NOMO-1 treated with DMSO at 0.1 percent for 48 hours (cell line): ENCODE measurements at regions not wholly inside any gene's neighbourhood (a gene's known extent, or its start where the extent isn't known, plus 50 kb on each side); places are given as distances from the start of the nearest gene placed in this dataset.
"Not testable (repeated sequence)": the region's sequence is repeated elsewhere in the genome, so short reads cannot be mapped to it uniquely, and the experiment has no call there.

Experiments
- DNase-seq: peaks from one replicate; lab custom pipeline; 2025; ENCODE audit not compliant: unreplicated experiment; lab: John Stamatoyannopoulos, UW

DNA sequence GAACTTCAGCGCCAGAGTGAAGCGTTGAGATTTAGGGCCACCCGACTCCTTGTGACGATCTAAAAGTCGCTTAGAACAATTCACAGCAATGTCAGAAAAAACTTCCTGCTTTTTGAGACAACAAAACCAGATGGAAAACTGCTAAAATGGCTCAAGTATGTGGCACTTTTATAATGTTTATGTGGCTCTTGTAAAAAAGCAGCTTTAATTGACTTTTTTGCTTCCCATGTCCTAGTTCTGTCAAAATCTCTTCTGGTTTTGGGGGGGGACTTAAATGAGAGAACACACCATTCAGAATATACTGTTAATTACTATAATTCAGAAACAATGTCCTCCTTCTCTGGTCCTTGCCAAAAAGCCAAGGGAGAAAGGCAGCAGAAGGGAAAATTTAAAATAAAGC lies 154.7 kb upstream of the LSM14A start:
- DNase-seq, result no peak

- DNase-seq, result no peak
These were observed 153.8 kb upstream of the LSM14A start for GRCh38 chr19:34018546-34018945.

GRCh38 chr19:34023381-34023780 lies 148.9 kb upstream of the LSM14A start:
- DNase-seq, result no peak

DNA sequence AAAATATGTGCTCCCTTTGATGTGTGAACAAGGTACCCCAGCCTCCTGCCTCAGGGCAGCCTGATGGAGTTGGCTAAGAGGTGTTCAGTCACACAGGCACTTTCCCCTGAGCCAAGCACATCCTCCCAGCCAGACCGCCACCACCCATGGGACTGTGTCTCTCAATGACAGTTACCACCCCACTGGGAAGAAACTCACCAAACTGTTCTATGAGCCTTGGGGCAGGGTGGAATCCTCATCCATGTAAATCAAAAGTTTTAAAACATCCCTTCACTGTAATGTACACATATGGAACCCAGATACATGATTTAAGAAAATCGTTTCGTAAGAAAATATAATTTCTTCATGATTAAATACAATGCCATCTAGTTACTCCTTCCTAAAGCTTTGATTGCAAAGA lies 138.4 kb upstream of the LSM14A start:
- DNase-seq, result no peak

DNA sequence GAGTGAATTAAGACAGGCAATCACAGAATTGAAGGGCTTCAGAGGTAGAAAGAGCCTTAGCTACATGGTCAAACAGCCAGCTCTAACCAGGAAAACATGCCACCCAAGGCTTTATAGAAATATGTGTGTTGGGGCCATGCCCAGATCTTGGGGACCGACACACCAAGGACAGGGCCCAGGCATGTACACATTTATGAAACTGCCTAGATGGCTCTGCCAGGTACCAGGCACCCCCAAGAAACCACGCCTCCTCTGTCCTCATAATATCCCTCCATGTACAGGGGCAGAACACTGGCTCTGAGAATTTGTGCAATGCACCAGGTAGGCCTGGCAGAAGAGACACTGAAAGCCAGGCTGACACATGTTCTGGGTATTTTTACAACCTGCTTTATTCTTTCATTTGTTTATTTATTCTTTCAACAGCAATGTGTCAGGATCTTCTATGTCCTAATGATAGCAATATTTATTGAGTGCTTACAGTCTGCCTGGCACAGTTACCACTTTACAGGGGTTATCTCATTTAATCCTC lies 137.9 kb upstream of the LSM14A start:
- no peak for DNase-seq

DNA sequence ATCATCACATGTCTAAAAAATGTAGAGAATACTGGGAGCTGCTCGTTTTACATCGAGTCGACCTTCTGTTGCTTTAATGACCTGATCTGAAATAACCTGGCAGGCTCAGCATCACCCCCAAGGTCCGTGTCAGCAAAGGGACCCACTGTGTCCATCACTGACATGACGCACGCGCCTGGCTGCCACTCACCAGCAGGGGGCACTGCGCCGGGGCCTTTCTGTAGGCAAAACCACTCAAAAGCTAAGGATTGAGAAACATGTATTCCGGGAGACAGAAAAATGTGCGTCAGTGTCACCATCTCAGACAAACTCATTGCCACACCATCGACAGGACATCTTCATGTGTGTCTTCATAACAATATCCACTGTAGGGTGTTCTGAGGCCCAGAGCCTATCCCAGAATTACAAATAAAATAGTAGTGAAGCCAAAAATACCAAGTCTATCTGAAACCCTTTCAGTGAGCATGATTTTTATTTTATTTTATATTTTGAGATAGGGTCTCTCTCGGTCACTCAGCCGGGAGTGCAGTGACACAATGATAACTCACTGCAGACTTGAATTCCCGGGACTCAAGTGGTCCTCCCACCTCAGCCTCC lies 130.3 kb upstream of the LSM14A start:
- peak; percentile 54 for DNase-seq

- DNase-seq, result no peak
These were observed 128.3 kb upstream of the LSM14A start for GRCh38 chr19:34044021-34044420.

DNA sequence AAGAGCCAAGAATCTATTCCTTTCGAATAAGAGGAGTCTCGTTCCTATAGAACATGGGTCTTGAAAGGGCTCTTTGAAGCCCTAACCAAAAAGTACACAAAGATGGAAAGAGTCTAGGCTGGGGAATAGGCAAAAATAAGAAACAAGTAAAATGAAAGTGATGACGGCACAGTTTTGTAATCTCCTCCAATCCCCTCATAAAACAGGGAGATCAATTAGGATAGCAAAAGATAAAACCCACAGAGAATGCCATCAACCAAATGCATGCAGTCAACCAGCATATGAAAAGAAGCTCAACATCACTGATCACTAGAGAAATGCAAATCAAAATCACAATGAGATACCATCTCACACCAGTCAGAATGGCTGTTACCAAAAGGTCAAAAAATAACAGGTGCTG lies 122.4 kb upstream of the LSM14A start:
- DNase-seq, result no peak

DNA sequence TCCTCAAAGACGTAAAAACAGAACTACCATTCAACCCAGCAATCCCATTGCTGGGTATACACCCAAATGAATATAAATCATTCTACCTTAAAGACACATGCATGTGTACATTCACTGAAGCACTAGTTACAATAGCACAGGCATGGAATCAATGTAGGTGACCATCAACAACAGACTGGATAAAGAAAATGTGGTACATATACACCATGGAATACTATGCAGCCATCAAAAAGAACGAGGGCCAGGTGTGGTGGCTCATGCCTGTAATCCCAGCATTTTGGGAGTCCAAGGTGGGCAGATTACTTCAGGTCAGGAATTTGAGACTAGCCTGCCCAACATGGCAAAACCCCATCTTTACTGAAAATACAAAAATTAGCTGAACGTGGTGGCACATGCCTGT lies 121.9 kb upstream of the LSM14A start:
- not testable (repeated sequence) for DNase-seq

DNA sequence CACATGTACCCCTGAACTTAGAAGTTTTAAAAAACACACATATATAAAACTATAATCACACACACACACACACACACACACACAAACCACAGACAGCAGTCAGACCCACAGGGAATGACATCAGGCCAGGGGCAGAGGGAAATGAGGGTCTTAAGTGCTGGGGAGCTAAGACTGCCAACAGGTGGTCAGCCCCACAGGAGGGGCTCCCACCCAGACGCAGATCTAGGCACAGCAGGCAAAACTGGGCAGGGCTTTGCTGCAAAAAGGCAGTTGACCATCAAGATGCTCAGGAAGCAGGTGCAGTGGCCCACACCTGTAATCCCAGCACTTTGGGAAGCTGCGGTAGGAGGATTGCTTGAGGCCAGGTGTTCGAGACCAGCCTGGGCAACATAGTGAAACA lies 121.0 kb upstream of the LSM14A start:
- no peak for DNase-seq

- no peak for DNase-seq
These were observed 115.1 kb upstream of the LSM14A start for GRCh38 chr19:34057155-34057554.

DNA sequence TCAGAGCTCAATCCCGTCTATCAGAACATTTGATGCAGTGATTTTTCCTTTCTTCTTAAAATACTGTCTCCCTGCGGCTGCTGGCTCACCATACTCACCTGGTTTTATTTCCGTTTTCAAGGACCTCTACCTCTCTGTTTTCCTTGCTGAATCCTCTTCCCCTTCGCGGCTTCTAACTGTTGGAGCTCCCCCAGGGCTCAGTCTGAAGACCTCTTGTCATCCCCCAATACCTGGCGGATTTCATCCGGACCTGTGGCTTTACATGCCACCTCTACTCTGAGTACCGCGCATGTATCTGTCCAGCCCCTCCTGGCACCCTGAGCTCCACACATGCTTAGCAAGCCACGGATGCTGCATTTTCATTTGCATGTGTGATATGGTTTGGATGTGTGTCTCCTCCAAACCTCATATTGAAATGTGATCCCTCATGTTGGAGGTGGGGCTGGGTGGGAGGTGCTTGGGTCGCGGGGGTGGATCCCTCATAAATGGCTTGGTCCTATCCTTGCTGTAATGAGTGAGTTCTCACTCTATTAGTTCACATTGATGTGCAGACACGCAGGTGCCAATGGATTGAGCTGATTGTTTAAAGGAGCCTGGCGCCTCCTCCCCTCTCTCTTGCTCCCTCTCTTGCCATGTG lies 106.2 kb upstream of the LSM14A start:
- DNase-seq, result no peak

DNA sequence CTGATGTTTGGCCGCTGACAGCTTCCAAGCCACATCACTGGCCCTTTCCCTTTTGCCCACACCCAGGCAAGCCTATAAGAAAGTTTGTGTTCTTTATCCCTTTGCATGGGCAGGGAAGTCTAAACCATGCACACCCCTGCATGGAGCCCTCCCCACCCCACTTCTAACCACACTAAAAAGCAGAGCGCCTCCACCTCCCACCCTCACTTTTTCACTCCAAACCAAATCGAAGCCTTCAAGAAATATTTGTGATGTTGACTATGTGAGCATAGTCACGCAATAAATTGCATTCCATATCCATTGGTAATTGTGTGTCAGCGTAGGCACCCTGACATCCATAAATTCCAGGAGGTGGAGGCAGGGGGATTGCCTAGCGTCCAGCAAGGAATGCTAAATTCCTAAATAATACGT lies 104.4 kb upstream of the LSM14A start:
- DNase-seq, result no peak

DNA sequence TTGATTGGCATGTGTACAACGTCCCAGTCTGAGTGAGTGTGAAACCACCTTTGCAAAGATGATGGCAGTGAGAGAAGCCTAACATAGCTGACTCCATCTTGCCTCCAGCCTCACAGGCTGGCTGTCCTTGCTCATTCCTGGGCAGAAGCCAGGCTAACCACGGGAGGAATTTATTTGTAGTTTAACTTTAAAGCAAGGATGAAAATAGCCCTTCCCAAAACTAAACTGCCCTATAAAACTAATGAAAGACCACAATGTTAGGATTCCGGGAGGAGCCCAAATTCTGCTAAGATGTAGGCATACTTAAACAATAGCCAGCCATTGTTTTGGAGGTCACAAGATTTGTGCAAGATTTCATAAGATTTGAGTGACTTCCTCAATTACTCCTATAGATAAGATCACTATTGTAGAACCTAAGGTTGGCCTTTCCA lies 96.6 kb upstream of the LSM14A start:
- no peak for DNase-seq

- no peak for DNase-seq
These were observed 89.8 kb upstream of the LSM14A start for GRCh38 chr19:34082289-34083077.

DNA sequence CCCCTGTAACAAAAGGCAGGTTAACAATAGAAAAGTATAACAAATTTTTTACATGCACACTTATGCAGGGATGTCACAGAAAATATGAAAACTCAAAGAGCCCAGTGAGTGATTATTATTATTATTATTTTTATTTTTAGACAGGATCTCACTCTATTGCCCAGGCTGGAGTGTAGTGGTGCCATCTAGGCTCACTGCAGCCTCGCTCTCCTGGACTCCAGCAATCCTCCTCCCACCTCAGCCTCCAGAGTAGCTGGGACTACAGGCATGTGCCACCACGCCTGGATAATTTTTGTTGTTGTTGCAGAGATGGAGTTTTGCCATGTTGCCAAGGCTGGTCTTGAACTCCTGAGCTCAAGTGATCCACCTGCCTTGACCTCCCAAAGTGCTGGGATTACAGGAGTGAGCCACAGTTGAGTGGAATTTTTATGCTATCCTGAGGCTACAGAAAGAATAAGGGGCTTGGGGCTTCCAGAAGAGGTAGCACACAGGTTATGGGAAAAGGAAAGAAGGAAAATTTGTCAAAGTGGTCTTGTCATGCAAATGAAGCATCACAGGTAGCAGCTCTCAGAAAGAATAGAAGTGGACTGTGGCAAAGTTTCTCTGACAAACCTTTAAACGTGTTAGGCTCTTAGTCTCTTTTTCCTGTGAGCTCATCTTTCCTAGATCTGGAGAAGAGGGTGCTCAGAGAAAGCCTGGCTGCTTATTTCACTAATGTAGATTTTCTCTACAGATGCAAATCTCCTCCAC lies 87.7 kb upstream of the LSM14A start:
- no peak for DNase-seq

- DNase-seq, result no peak
These were observed 87.0 kb upstream of the LSM14A start for GRCh38 chr19:34085336-34085735.

DNA sequence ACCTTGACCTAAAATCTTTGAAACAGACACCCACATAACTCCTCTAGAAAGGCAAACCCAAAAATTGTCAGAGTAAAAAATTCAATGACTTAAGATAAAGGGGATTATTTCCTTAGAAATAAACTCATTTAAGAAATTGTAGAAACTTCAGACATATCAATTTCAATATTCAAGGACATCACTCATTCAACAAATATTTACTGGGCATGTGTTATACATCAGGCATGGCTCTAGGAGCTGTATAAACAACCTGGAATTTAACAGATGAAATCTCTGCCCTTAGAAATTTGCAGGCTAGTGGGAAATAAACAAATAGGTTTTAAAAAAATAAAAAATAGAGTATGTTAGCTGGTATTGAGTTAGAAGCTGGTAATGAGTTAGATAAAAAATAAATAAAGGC lies 84.0 kb upstream of the LSM14A start:
- no peak for DNase-seq

- no peak for DNase-seq
These were observed 82.7 kb upstream of the LSM14A start for GRCh38 chr19:34089566-34089965.

GRCh38 chr19:34094960-34095359 lies 77.3 kb upstream of the LSM14A start:
- DNase-seq, result no peak

- not testable (repeated sequence) for DNase-seq
These were observed 76.9 kb upstream of the LSM14A start for GRCh38 chr19:34095411-34095810.
